HG02798 (cell line): ENCODE measurements at regions not wholly inside any gene's neighbourhood (a gene's known extent, or its start where the extent isn't known, plus 50 kb on each side); places are given as distances from the start of the nearest gene placed in this dataset.

Experiments used
- ATAC-seq: cut with Tn5 transposase; IDR thresholded peaks from one replicate; pipeline ENCODE4 v1.9.1; 2021; ENCODE audit warnings: mild to moderate bottlenecking; ENCODE audit not compliant: unreplicated experiment, poor library complexity

GRCh38 chr11:41848349-41848748, 388.9 kb upstream of the LRRC4C start:
- ATAC-seq, result no peak

GRCh38 chr11:41849250-41849649, 389.8 kb upstream of the LRRC4C start:
- ATAC-seq, result no peak

- no peak for ATAC-seq
Observed at GRCh38 chr11:41851743-41852142, 392.3 kb upstream of the LRRC4C start.

GRCh38 chr11:41861838-41862237, 402.4 kb upstream of the LRRC4C start:
- no peak for ATAC-seq

GRCh38 chr11:41866525-41866924, 407.1 kb upstream of the LRRC4C start:
- ATAC-seq, result no peak

GRCh38 chr11:41868606-41869005, 409.2 kb upstream of the LRRC4C start:
- no peak for ATAC-seq

GRCh38 chr11:41872426-41872825, 413.0 kb upstream of the LRRC4C start:
- no peak for ATAC-seq

- no peak for ATAC-seq
Observed at GRCh38 chr11:41872870-41873269, 413.4 kb upstream of the LRRC4C start.

- ATAC-seq, result no peak
Observed at GRCh38 chr11:41878095-41878494, 418.6 kb upstream of the LRRC4C start.

- ATAC-seq, result no peak
Observed at GRCh38 chr11:41879214-41879613, 419.8 kb upstream of the LRRC4C start.

- no peak for ATAC-seq
Observed at GRCh38 chr11:41895081-41895480, 435.6 kb upstream of the LRRC4C start.

- no peak for ATAC-seq
Observed at GRCh38 chr11:41897991-41898390, 438.5 kb upstream of the LRRC4C start.

- ATAC-seq, result no peak
Observed at GRCh38 chr11:41917900-41918299, 458.4 kb upstream of the LRRC4C start.

GRCh38 chr11:41920374-41920773, 460.9 kb upstream of the LRRC4C start:
- no peak for ATAC-seq

- ATAC-seq, result no peak
Observed at GRCh38 chr11:41921746-41922390, 462.4 kb upstream of the LRRC4C start.

- ATAC-seq, result no peak
Observed at GRCh38 chr11:41926339-41926738, 466.9 kb upstream of the LRRC4C start.

- ATAC-seq, result no peak
Observed at GRCh38 chr11:41935241-41935640, 475.8 kb upstream of the LRRC4C start.

- ATAC-seq, result no peak
Observed at GRCh38 chr11:41935795-41936194, 476.3 kb upstream of the LRRC4C start.

- no peak for ATAC-seq
Observed at GRCh38 chr11:41943656-41944055, 484.2 kb upstream of the LRRC4C start.

GRCh38 chr11:41947392-41947791, 487.9 kb upstream of the LRRC4C start:
- no peak for ATAC-seq

- ATAC-seq, result no peak
Observed at GRCh38 chr11:41950470-41951143, 491.2 kb upstream of the LRRC4C start.

- ATAC-seq, result no peak
Observed at GRCh38 chr11:41954034-41954433, 494.6 kb upstream of the LRRC4C start.
